ENCODE measurements at regions not wholly inside any gene's neighbourhood (a gene's known extent, or its start where the extent isn't known, plus 50 kb on each side); places are given as distances from the start of the nearest gene placed in this dataset.

DNA sequence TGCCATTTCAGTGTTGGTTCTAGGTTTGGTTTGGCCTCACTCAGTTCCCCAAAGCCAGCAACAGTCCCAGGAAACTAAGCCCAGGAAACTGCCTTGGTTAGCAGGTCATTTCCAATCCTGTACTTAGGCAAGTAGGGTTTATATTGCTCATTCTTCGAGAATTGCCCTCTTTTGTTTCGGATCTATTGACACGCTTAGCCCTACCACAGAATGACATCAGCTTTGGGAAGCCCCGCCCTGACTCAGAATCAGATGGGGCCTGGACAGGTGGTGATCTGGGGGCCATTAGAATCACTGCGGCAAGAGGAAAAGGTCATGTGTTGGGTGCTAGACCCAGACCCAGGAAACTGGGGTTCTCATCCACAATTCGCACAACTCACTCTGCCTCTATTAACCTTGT lies 578.2 kb downstream of the QKI start:
- H3K9me3 Mint-ChIP-seq (ENCODE audit: low read depth): no peaks in the 10 kb centered on the region
- no peak for TF ChIP-seq CTCF (IDR thresholded peaks at IDR 0.05)
- no peaks in the 10 kb centered on the region for H3K27me3 Mint-ChIP-seq (ENCODE audit: low read depth)
- DNase-seq (ENCODE audit: low spot score): no peak
- H3K4me3 Mint-ChIP-seq (ENCODE audit: unreplicated experiment): no peak overlapping the region
- no peak overlapping the region for H3K27ac Mint-ChIP-seq (ENCODE audit: unreplicated experiment)
- no peaks in the 10 kb centered on the region for H3K36me3 Mint-ChIP-seq (ENCODE audit: low read depth)
- H3K4me1 Mint-ChIP-seq (ENCODE audit: low read depth): no peaks in the 10 kb centered on the region

DNA sequence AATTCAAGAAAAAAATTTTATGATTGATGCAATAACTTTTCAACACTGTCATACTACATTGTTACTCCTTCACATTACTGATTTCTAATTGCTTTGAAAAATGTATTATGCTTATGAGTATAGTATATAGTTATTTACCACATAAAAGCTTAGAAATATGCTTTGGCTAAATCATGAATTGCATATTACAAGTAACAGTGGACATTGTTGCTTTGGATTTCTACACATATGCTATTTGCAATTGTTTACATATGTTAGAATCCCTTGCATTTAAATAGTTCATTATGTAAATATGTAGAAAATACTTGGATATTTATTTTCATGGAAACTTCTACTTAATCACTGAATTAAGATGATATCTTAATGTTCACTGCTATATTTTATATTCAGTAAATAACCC lies 577.5 kb downstream of the QKI start:
- DNase-seq (ENCODE audit: low spot score): no peak
- Mint-ChIP-seq H3K27ac (ENCODE audit: unreplicated experiment) (no peak overlapping the region), H3K9me3 (ENCODE audit: low read depth) (no peaks in the 10 kb centered on the region), H3K36me3 (ENCODE audit: low read depth) (no peaks in the 10 kb centered on the region), H3K27me3 (ENCODE audit: low read depth) (no peaks in the 10 kb centered on the region), H3K4me3 (ENCODE audit: unreplicated experiment) (no peak overlapping the region), H3K4me1 (ENCODE audit: low read depth) (no peaks in the 10 kb centered on the region)
- TF ChIP-seq CTCF (IDR thresholded peaks at IDR 0.05): no peak

- H3K9me3 Mint-ChIP-seq (ENCODE audit: low read depth): no peaks in the 10 kb centered on the region
- H3K4me1 Mint-ChIP-seq (ENCODE audit: low read depth): peaks cover 4% of the 10 kb centered on the region
- H3K4me3 Mint-ChIP-seq (ENCODE audit: unreplicated experiment): no peak overlapping the region
- no peak for DNase-seq (ENCODE audit: low spot score)
- H3K27ac Mint-ChIP-seq (ENCODE audit: unreplicated experiment): no peak overlapping the region
- no peaks in the 10 kb centered on the region for H3K27me3 Mint-ChIP-seq (ENCODE audit: low read depth)
- TF ChIP-seq CTCF (IDR thresholded peaks at IDR 0.05): no peak
- H3K36me3 Mint-ChIP-seq (ENCODE audit: low read depth): no peaks in the 10 kb centered on the region
Observed at GRCh38 chr6:163991321-163991720, 576.8 kb downstream of the QKI start.

DNA sequence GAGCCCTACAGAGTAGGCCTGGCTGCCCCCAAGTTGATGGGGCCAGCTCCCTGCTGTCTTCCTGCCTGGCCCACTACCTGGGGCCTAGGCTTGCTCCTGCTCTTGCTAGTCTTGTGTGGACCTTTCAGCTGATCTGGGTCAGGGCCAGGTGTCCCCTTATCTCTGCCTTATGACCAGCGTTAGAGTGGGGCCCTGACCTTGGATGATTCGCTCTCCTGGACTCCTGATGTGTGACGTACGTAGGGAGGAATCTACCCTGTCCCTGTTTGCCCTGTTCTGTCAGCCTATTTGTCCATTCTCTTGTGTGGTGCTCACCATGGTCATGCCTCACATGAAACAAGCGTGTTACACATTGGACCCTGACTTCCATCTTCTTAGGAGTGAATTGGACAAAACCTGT lies 571.8 kb downstream of the QKI start:
- TF ChIP-seq CTCF (IDR thresholded peaks at IDR 0.05): no peak
- Mint-ChIP-seq H3K36me3 (ENCODE audit: low read depth) (no peaks in the 10 kb centered on the region), H3K4me3 (ENCODE audit: unreplicated experiment) (no peak overlapping the region), H3K4me1 (ENCODE audit: low read depth) (peaks cover 36% of the 10 kb centered on the region), H3K27me3 (ENCODE audit: low read depth) (no peaks in the 10 kb centered on the region), H3K27ac (ENCODE audit: unreplicated experiment) (peak overlapping the region; percentile 50), H3K9me3 (ENCODE audit: low read depth) (no peaks in the 10 kb centered on the region)
- DNase-seq (ENCODE audit: low spot score): no peak

- no peaks in the 10 kb centered on the region for H3K9me3 Mint-ChIP-seq (ENCODE audit: low read depth)
- no peaks in the 10 kb centered on the region for H3K27me3 Mint-ChIP-seq (ENCODE audit: low read depth)
- no peak for DNase-seq (ENCODE audit: low spot score)
- no peaks in the 10 kb centered on the region for H3K36me3 Mint-ChIP-seq (ENCODE audit: low read depth)
- no peak for TF ChIP-seq CTCF (IDR thresholded peaks at IDR 0.05)
- H3K27ac Mint-ChIP-seq (ENCODE audit: unreplicated experiment): peak overlapping the region; percentile 86
- H3K4me1 Mint-ChIP-seq (ENCODE audit: low read depth): peaks cover 36% of the 10 kb centered on the region
- no peak overlapping the region for H3K4me3 Mint-ChIP-seq (ENCODE audit: unreplicated experiment)
Observed at GRCh38 chr6:163985710-163986109, 571.2 kb downstream of the QKI start.
